GM12878 (cell line): ENCODE measurements at regions not wholly inside any gene's neighbourhood (a gene's known extent, or its start where the extent isn't known, plus 50 kb on each side); places are given as distances from the start of the nearest gene placed in this dataset.

ENCODE experiments used
- ATAC-seq: fragments of 200-7000 bp; cut with Tn5 transposase; 3 replicates; pipeline ENCODE4 v1.9.1; 2020; ENCODE audit warnings: mild to moderate bottlenecking, moderate library complexity
- BruUV-seq: library from RNA; stranded (reverse); fragments of 400-500 nt; replicated peaks from 2 replicates; lab custom pipeline; 2021; lab: Mats Ljungman, UMichigan
- CTCF ChIA-PET: fragments of 300-600 bp; sonication (Branson Sonifier 250); formaldehyde crosslinking; extraction: SDS; loops from one replicate; lab custom pipeline; 2021; ENCODE audit warnings: inconsistent platforms; lab: Yijun Ruan, JAX
- POLR2A ChIA-PET: fragments of 350-600 bp; formaldehyde crosslinking; extraction: SDS; loops from one replicate; lab custom pipeline; 2021; ENCODE audit warnings: inconsistent platforms; lab: Charles Lee
- RAD21 ChIA-PET: fragments of 300-600 bp; sonication (Branson Sonifier 250); formaldehyde crosslinking; loops from one replicate; lab custom pipeline; 2023; ENCODE audit warnings: antibody characterized with exemption; ENCODE audit not compliant: unreplicated experiment; lab: Charles Lee
- SMC1A ChIA-PET: fragments of 300-600 bp; sonication (Branson Sonifier 250); formaldehyde crosslinking; loops from one replicate; lab custom pipeline; 2023; ENCODE audit not compliant: unreplicated experiment, uncharacterized antibody; lab: Charles Lee
- DNase-seq: peaks from one replicate; pipeline ENCODE4 v3.0.0-alpha.2; 2011; ENCODE audit warnings: low read depth, low spot score
- FAIRE-seq: peaks from 3 replicates; lab custom pipeline; 2011; peaks lifted over from hg19 to GRCh38; lab: Jason Lieb, UNC
- H2AFZ ChIP-seq: 2 replicates; pipeline ENCODE4 v1.6.0; 2011; ENCODE audit warnings: low read depth, low read length, control low read depth; ENCODE audit not compliant: control insufficient read depth
- H3K27ac ChIP-seq: 2 replicates; pipeline ENCODE4 v1.5.1; 2011; ENCODE audit warnings: control low read depth; ENCODE audit not compliant: control insufficient read depth, insufficient read depth
- H3K27me3 ChIP-seq, 2 experiments: replicated peaks in 1 of 2; 2 replicates each; pipeline versions ENCODE4 v1.6.0 to v1.6.1; 2011; ENCODE audit warnings: low read length in 1 of 2; ENCODE audit not compliant: control insufficient read depth in 2 of 2, insufficient read depth in 2 of 2
- H3K36me3 ChIP-seq, 2 experiments: 2 replicates each; pipeline ENCODE4 v1.5.1; 2011; ENCODE audit warnings: low read length in 1 of 2; ENCODE audit not compliant: control insufficient read depth in 2 of 2, insufficient read depth in 2 of 2
- H3K4me1 ChIP-seq: 2 replicates; pipeline ENCODE4 v1.6.1; 2011; ENCODE audit warnings: mild to moderate bottlenecking, low read length, moderate library complexity, mixed read lengths; ENCODE audit not compliant: control insufficient read depth, insufficient read depth
- H3K4me2 ChIP-seq: 2 replicates; pipeline ENCODE4 v1.6.0; 2011; ENCODE audit warnings: control low read depth; ENCODE audit not compliant: control insufficient read depth, insufficient read depth
- H3K4me3 ChIP-seq: fragments of 200-600 bp; sonication (generic); 2 replicates; pipeline ENCODE4 v1.5.1; 2016
- H3K79me2 ChIP-seq: 2 replicates; pipeline ENCODE4 v1.6.0; 2011; ENCODE audit warnings: low read length; ENCODE audit not compliant: control insufficient read depth, insufficient read depth
- H3K9ac ChIP-seq: 2 replicates; pipeline ENCODE4 v1.8.0; 2011; ENCODE audit warnings: low read length, control low read depth, mixed read lengths; ENCODE audit not compliant: control insufficient read depth, insufficient read depth
- H3K9me3 ChIP-seq: replicated peaks from 3 replicates; pipeline ENCODE4 v1.5.1; 2011; ENCODE audit warnings: mild to moderate bottlenecking, low read length; ENCODE audit not compliant: control insufficient read depth, insufficient read depth
- H4K20me1 ChIP-seq: 2 replicates; pipeline ENCODE4 v1.6.0; 2011; ENCODE audit not compliant: control insufficient read depth, insufficient read depth
- NR2C2 ChIP-seq: IDR thresholded peaks from 2 replicates; pipeline ENCODE4 v1.6.1; 2011; ENCODE audit warnings: borderline replicate concordance, low read depth; ENCODE audit not compliant: control insufficient read depth, insufficient read length
- PAX8 ChIP-seq: fragments of 450-650 bp; IDR thresholded peaks from 2 replicates; pipeline ENCODE4 v1.6.1; 2017; ENCODE audit warnings: mild to moderate bottlenecking, moderate library complexity
- TCF7 ChIP-seq: IDR thresholded peaks from 2 replicates; pipeline ENCODE4 v1.6.1; 2014; ENCODE audit warnings: antibody characterized with exemption, borderline replicate concordance
- YBX1 ChIP-seq: fragments of 450-650 bp; IDR thresholded peaks from 2 replicates; pipeline ENCODE4 v1.6.1; 2016; ENCODE audit warnings: antibody characterized with exemption
- ZNF592 ChIP-seq: fragments of 450-650 bp; IDR thresholded peaks from 2 replicates; pipeline ENCODE4 v1.6.1; 2017; ENCODE audit warnings: mild to moderate bottlenecking, moderate library complexity
- WGBS: methylation state at CpG from one replicate; pipeline ENCODE4 v1.1.6; 2016; ENCODE audit warnings: low lambda C conversion rate; ENCODE audit not compliant: insufficient replicate concordance, insufficient coverage; ENCODE audit errors: missing lambda C conversion rate; 5-methylcytosine and 5-hydroxymethylcytosine counted together
- in situ Hi-C: fragments of 300-500 bp; cut with MboI; formaldehyde crosslinking; loops from 9 replicates; pipeline ENCODE4 v1.14.3; 2018; ENCODE audit warnings: mixed read lengths
- intact Hi-C: fragments of 100-400 bp; cut with micrococcal nuclease; formaldehyde crosslinking; loops from one replicate; pipeline ENCODE4 v1.14.2; 2022; ENCODE audit not compliant: unreplicated experiment
- TF ChIP-seq, protein P1 (sequence below): IDR thresholded peaks from 2 replicates; pipeline ENCODE4 v1.6.1; 2012; ENCODE audit warnings: low read depth, low read length, improper control_type of control experiment

- BruUV-seq = no TSS peak
- WGBS = 0% methylated on average over 2 of the region's 2 CpGs
- ChIA-PET CTCF (no interaction called here), SMC1A (no interaction called here), POLR2A (no interaction called here), RAD21 (no interaction called here)
- ATAC-seq = no peak
- TF ChIP-seq YBX1 (no peak), TCF7 (no peak), NR2C2 (no peak), PAX8 (no peak), ZNF592 (no peak)
- TF ChIP-seq, protein P1, sequence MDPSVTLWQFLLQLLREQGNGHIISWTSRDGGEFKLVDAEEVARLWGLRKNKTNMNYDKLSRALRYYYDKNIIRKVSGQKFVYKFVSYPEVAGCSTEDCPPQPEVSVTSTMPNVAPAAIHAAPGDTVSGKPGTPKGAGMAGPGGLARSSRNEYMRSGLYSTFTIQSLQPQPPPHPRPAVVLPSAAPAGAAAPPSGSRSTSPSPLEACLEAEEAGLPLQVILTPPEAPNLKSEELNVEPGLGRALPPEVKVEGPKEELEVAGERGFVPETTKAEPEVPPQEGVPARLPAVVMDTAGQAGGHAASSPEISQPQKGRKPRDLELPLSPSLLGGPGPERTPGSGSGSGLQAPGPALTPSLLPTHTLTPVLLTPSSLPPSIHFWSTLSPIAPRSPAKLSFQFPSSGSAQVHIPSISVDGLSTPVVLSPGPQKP = no peak
- FAIRE-seq = no peak
- no peaks in the 10 kb centered on the region for H4K20me1 ChIP-seq
- no peak for DNase-seq
- H3K4me1 ChIP-seq = no peaks in the 10 kb centered on the region
- no peaks in the 10 kb centered on the region for H3K27me3 ChIP-seq
- no peaks in the 10 kb centered on the region for H3K79me2 ChIP-seq
- no peaks in the 10 kb centered on the region for H3K36me3 ChIP-seq
- in situ Hi-C loops (no loop called here), intact Hi-C loops (no loop called here)
- H3K4me2 ChIP-seq = no peak overlapping the region
- no peaks in the 10 kb centered on the region for H3K9me3 ChIP-seq
- H3K27ac ChIP-seq = no peak overlapping the region
- H2AFZ ChIP-seq = no peak overlapping the region
- H3K4me3 ChIP-seq = no peak overlapping the region
- no peak overlapping the region for H3K9ac ChIP-seq
These were observed 378.0 kb upstream of the PRR16 start for GRCh38 chr5:120086081-120086480.
